Uterus (tissue), 2 donors: ENCODE measurements at regions not wholly inside any gene's neighbourhood (a gene's known extent, or its start where the extent isn't known, plus 50 kb on each side); places are given as distances from the start of the nearest gene placed in this dataset.

Experiments used
- POLR2A ChIP-seq, 2 donors: fragments of 450-650 bp; IDR thresholded peaks; one replicate each; pipeline ENCODE4 v1.6.1; 2016; ENCODE audit warnings: antibody characterized with exemption in 2 of 2, mild to moderate bottlenecking in 1 of 2, moderate library complexity in 1 of 2
- TF ChIP-seq, protein P1 (sequence below), 4 experiments: fragments of 200-600 bp in 2 of 4; fragments of 450-650 bp in 2 of 4; sonication (generic) in 2 of 4; IDR thresholded peaks; one replicate each; pipeline ENCODE4 v1.5.1; 2016 to 2019; ENCODE audit warnings: antibody characterized with exemption in 4 of 4, mild to moderate bottlenecking in 2 of 4, moderate library complexity in 1 of 4

DNA sequence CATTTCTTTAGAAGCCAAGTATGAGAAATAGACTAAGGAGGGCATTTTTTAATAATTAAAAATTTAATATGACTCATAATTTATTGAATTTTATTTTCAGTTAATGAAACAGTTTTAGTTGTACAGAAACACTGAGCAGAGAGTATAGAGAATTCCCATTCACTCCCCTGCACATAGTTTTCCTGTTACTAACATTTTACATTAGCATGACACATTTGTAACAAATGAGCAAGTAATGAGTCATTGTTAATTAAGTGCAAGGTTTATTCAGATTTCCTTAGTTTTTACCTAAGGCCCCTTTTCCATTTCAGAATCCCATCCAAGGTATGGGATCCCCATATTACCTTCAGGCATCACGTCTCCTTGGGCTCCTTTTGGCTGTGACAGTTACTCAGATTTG lies 271.5 kb upstream of the FZD8 start:
- TF ChIP-seq, protein P1, sequence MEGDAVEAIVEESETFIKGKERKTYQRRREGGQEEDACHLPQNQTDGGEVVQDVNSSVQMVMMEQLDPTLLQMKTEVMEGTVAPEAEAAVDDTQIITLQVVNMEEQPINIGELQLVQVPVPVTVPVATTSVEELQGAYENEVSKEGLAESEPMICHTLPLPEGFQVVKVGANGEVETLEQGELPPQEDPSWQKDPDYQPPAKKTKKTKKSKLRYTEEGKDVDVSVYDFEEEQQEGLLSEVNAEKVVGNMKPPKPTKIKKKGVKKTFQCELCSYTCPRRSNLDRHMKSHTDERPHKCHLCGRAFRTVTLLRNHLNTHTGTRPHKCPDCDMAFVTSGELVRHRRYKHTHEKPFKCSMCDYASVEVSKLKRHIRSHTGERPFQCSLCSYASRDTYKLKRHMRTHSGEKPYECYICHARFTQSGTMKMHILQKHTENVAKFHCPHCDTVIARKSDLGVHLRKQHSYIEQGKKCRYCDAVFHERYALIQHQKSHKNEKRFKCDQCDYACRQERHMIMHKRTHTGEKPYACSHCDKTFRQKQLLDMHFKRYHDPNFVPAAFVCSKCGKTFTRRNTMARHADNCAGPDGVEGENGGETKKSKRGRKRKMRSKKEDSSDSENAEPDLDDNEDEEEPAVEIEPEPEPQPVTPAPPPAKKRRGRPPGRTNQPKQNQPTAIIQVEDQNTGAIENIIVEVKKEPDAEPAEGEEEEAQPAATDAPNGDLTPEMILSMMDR (IDR thresholded peaks at IDR 0.05): no peak
- no peak for TF ChIP-seq POLR2A (IDR thresholded peaks at IDR 0.05)
